ENCODE measurements at regions not wholly inside any gene's neighbourhood (a gene's known extent, or its start where the extent isn't known, plus 50 kb on each side); places are given as distances from the start of the nearest gene placed in this dataset.

GRCh38 chr1:30338765-30339164 lies 384.6 kb downstream of the MATN1 start:
- TF ChIP-seq TAF1 (IDR thresholded peaks at IDR 0.05; ENCODE audit: low read depth) (no peak), CTCF (IDR thresholded peaks at IDR 0.05; ENCODE audit: poor library complexity, severe bottlenecking) (no peak)

All from neural cell (in vitro differentiated cells).